Fibroblast of mammary gland (primary cell): ENCODE measurements at regions not wholly inside any gene's neighbourhood (a gene's known extent, or its start where the extent isn't known, plus 50 kb on each side); places are given as distances from the start of the nearest gene placed in this dataset.

Source experiments
- DNase-seq: peaks from one replicate; pipeline ENCODE4 v3.0.0-alpha.2; 2010; ENCODE audit warnings: low read depth
- H3K4me3 ChIP-seq: 2 replicates; pipeline ENCODE4 v1.5.1; 2011; ENCODE audit warnings: low read depth, mild to moderate bottlenecking, low read length, moderate library complexity; ENCODE audit not compliant: control insufficient read depth
- CTCF ChIP-seq: conservative IDR thresholded peaks from 2 replicates; pipeline ENCODE4 v1.5.1; 2011; ENCODE audit warnings: low read depth, low read length, inconsistent platforms; ENCODE audit not compliant: control insufficient read depth, insufficient read depth

DNA sequence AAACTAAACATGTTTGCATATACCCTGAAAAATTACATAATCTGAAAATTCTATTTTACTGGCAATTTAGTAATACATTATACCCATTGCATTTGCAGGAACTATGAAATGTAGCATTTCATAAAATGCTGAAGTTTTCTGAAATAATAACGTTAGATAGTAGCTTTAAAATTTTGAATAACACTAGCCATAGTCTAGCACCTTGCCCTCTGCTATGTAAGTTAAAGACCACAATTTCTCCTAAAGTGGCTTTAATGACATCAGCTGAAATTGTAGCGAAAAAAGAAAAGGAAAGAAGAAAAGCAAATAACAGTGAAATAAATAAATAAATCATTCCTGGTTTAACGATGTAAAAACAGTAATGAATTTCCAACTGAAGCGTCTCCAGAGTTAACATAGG, 172.8 kb upstream of the RASA1 start:
- no peak for TF ChIP-seq CTCF
- no peak for DNase-seq
- H3K4me3 ChIP-seq, result no peak overlapping the region

- DNase-seq, result no peak
- TF ChIP-seq CTCF, result no peak
- no peak overlapping the region for H3K4me3 ChIP-seq
Observed at GRCh38 chr5:87095787-87096186, 171.9 kb upstream of the RASA1 start.

GRCh38 chr5:87097664-87098063, 170.0 kb upstream of the RASA1 start:
- TF ChIP-seq CTCF, result no peak
- no peak for DNase-seq
- no peak overlapping the region for H3K4me3 ChIP-seq

DNA sequence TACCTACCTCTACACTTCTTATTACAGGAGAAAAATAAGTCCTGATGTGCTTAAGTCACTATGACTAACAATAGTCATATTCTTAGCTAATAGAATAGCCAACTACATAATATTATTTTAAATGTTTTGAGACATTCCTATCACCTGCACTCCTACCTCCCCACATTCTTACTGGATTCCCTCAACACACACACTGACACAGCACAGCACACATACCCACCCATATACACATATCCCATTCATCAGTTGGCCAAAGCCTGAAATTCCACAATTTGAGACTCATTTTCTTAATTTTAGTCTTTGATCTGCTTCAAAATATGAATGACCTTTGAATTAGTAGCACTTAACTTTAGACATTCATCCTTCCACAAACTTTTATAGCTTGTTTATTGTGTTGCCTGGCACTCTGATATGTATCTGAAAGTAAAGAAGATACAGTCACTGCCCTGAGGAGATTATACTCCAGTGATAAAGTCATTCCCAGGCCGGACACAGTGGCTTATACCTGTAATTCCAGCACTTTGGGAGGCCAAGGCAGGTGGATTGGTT, 168.3 kb upstream of the RASA1 start:
- no peak for TF ChIP-seq CTCF
- no peak overlapping the region for H3K4me3 ChIP-seq
- DNase-seq, result no peak

GRCh38 chr5:87099968-87100367, 167.7 kb upstream of the RASA1 start:
- H3K4me3 ChIP-seq, result no peak overlapping the region
- TF ChIP-seq CTCF, result no peak
- no peak for DNase-seq

GRCh38 chr5:87101321-87101720, 166.4 kb upstream of the RASA1 start:
- no peak overlapping the region for H3K4me3 ChIP-seq
- TF ChIP-seq CTCF, result no peak
- DNase-seq, result no peak

DNA sequence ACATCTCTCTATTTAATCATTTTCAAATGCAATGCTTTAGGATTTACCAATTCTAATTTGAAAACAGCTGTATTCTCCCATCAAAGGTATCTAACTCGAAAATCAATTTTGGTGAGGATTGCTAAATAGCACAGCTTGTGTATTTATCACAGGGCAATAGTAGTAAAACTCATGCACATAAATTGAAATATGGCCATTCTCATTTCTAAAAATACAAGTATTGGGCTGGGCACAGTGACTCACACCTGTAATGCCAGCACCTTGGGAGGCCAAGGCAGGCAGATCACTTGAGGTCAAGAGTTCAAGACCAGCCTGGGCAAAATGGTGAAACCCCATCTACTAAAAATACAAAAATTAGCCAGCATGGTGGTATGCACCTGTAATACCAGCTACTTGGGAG, 164.8 kb upstream of the RASA1 start:
- TF ChIP-seq CTCF, result no peak
- no peak overlapping the region for H3K4me3 ChIP-seq
- DNase-seq, result no peak
